HepG2 (cell line): ENCODE measurements at regions not wholly inside any gene's neighbourhood (a gene's known extent, or its start where the extent isn't known, plus 50 kb on each side); places are given as distances from the start of the nearest gene placed in this dataset.

Experiments
- ATAC-seq: fragments of 200-7000 bp; cut with Tn5 transposase; 3 replicates; pipeline ENCODE4 v1.9.1; 2020; ENCODE audit warnings: mild to moderate bottlenecking, moderate library complexity
- BruUV-seq: library from RNA; stranded (reverse); fragments of 400-500 nt; replicated peaks from 2 replicates; lab custom pipeline; 2021; lab: Mats Ljungman, UMichigan
- CTCF ChIA-PET: fragments of 300-600 bp; formaldehyde crosslinking; extraction: SDS; loops from one replicate; lab custom pipeline; 2021; ENCODE audit warnings: low total read pairs, inconsistent platforms, low intra/inter-chr PET ratio; lab: Yijun Ruan, JAX
- POLR2A ChIA-PET: fragments of 350-600 bp; sonication (Branson Sonifier 250); formaldehyde crosslinking; loops from one replicate; lab custom pipeline; 2020; ENCODE audit warnings: antibody characterized with exemption, inconsistent platforms; lab: Yijun Ruan, JAX
- DNase-seq: peaks from one replicate; pipeline ENCODE4 v3.0.0-alpha.2; 2015; ENCODE audit warnings: low spot score
- FAIRE-seq: peaks from 3 replicates; lab custom pipeline; 2011; peaks lifted over from hg19 to GRCh38; lab: Jason Lieb, UNC
- H2AFZ ChIP-seq: one replicate; pipeline ENCODE4 v1.6.1; 2011; ENCODE audit warnings: low read length, inconsistent platforms
- H3K27ac ChIP-seq: fragments of 300-600 bp; 3 replicates; pipeline ENCODE4 v1.8.0; 2011; ENCODE audit warnings: mixed run types, mild to moderate bottlenecking, mixed read lengths, low read length, inconsistent platforms; ENCODE audit not compliant: insufficient read depth; ENCODE audit errors: extremely low read length
- H3K27me3 ChIP-seq, 2 experiments: fragments of 200-600 bp in 1 of 2; 2 replicates in 1 of 2; 3 replicates in 1 of 2; pipeline versions ENCODE4 v1.6.0 to v1.8.0; 2011; ENCODE audit warnings: low read length in 2 of 2, mild to moderate bottlenecking in 2 of 2, moderate library complexity in 2 of 2, inconsistent platforms in 1 of 2; ENCODE audit not compliant: insufficient read depth in 2 of 2, control insufficient read depth in 1 of 2
- H3K36me3 ChIP-seq, 2 experiments: fragments of 200-600 bp in 1 of 2; replicated peaks in 1 of 2; 2 replicates in 1 of 2; 3 replicates in 1 of 2; pipeline versions ENCODE4 v1.5.1 to v1.8.0; 2011; ENCODE audit warnings: low read length in 2 of 2, inconsistent platforms in 1 of 2; ENCODE audit not compliant: insufficient read depth in 2 of 2, control insufficient read depth in 1 of 2
- H3K4me1 ChIP-seq: 2 replicates; pipeline ENCODE4 v1.5.1; 2012; ENCODE audit warnings: low read length, inconsistent platforms; ENCODE audit not compliant: insufficient read depth
- H3K4me2 ChIP-seq: 2 replicates; pipeline ENCODE4 v1.6.0; 2011; ENCODE audit warnings: low read depth, low read length, inconsistent platforms
- H3K4me3 ChIP-seq, 3 experiments: fragments of 200-600 bp in 1 of 3; sonication (generic), shearing (Covaris generic) in 1 of 3; replicated peaks in 1 of 3; 2 replicates each; pipeline ENCODE4 v1.5.1; 2011 to 2016; ENCODE audit warnings: low read length in 3 of 3, inconsistent platforms in 2 of 3, low read depth in 2 of 3, mild to moderate bottlenecking in 2 of 3, control low read depth in 1 of 3, mixed read lengths in 1 of 3; ENCODE audit not compliant: insufficient read depth in 1 of 3
- H3K79me2 ChIP-seq: one replicate; pipeline ENCODE4 v1.6.1; 2011; ENCODE audit warnings: low read length, inconsistent platforms; ENCODE audit not compliant: insufficient read depth
- H3K9ac ChIP-seq: 2 replicates; pipeline ENCODE4 v1.6.0; 2011; ENCODE audit warnings: mild to moderate bottlenecking, low read depth, low read length, inconsistent platforms; ENCODE audit not compliant: insufficient read depth
- H3K9me3 ChIP-seq: 2 replicates; pipeline ENCODE4 v1.5.1; 2012; ENCODE audit warnings: mild to moderate bottlenecking, low read length
- H4K20me1 ChIP-seq: 2 replicates; pipeline ENCODE4 v1.6.0; 2011; ENCODE audit warnings: inconsistent platforms, mild to moderate bottlenecking, low read length, moderate library complexity; ENCODE audit not compliant: insufficient read depth
- AKAP8 ChIP-seq: sonication (generic); formaldehyde crosslinking; IDR thresholded peaks from 2 replicates; pipeline ENCODE4 v1.5.1; 2020; ENCODE audit warnings: mild to moderate bottlenecking, missing genetic modification reagents
- CHD2 ChIP-seq: IDR thresholded peaks from 2 replicates; pipeline ENCODE4 v1.6.1; 2011; ENCODE audit warnings: low read depth, low read length, improper control_type of control experiment
- FOXJ3 ChIP-seq: sonication (generic); formaldehyde crosslinking; IDR thresholded peaks from 2 replicates; pipeline ENCODE4 v1.4.0; 2020; ENCODE audit warnings: missing genetic modification reagents, mild to moderate bottlenecking, borderline replicate concordance
- GATA4 ChIP-seq: sonication (generic); IDR thresholded peaks from 2 replicates; pipeline ENCODE4 v1.6.1; 2016; ENCODE audit warnings: antibody characterized with exemption, low read depth, borderline replicate concordance
- MED1 ChIP-seq: sonication (generic); formaldehyde crosslinking; IDR thresholded peaks from 2 replicates; pipeline ENCODE4 v1.4.0; 2020; ENCODE audit warnings: missing genetic modification reagents
- MLLT10 ChIP-seq: sonication (generic); formaldehyde crosslinking; IDR thresholded peaks from 2 replicates; pipeline ENCODE4 v1.4.0; 2020; ENCODE audit warnings: missing genetic modification reagents
- MYC ChIP-seq: sonication (generic); formaldehyde crosslinking; IDR thresholded peaks from 2 replicates; pipeline ENCODE4 v1.9.0; 2021; ENCODE audit warnings: missing genetic modification reagents, borderline replicate concordance
- NFE2L2 ChIP-seq: fragments of 150-350 bp; IDR thresholded peaks from 2 replicates; pipeline ENCODE4 v1.6.1; 2014; ENCODE audit warnings: low read length
- SIN3A ChIP-seq: IDR thresholded peaks from 2 replicates; pipeline ENCODE4 v1.6.1; 2011; ENCODE audit warnings: low read depth, mild to moderate bottlenecking, control low read depth, low read length, borderline replicate concordance
- SKI ChIP-seq: fragments of 450-650 bp; IDR thresholded peaks from one replicate; pipeline ENCODE4 v1.6.1; 2018; ENCODE audit warnings: mild to moderate bottlenecking; ENCODE audit not compliant: partially characterized antibody
- TBX2 ChIP-seq: sonication (generic); formaldehyde crosslinking; IDR thresholded peaks from 2 replicates; pipeline ENCODE4 v1.5.0; 2020; ENCODE audit warnings: missing genetic modification reagents, mild to moderate bottlenecking, borderline replicate concordance
- TCF7L2 ChIP-seq: IDR thresholded peaks from 2 replicates; pipeline ENCODE4 v1.6.1; 2011; ENCODE audit warnings: mild to moderate bottlenecking, low read depth, low read length, moderate library complexity
- U2AF2 ChIP-seq: fragments of 200-400 bp; formaldehyde crosslinking; IDR thresholded peaks from 2 replicates; pipeline ENCODE4 v1.6.1; 2017; ENCODE audit warnings: low read depth, mild to moderate bottlenecking, low read length
- ZFYVE20 ChIP-seq: sonication (generic); formaldehyde crosslinking; IDR thresholded peaks from 2 replicates; pipeline ENCODE4 v1.8.0; 2023; ENCODE audit warnings: low read depth, mild to moderate bottlenecking, moderate library complexity, missing genetic modification reagents, borderline replicate concordance
- ZKSCAN5 ChIP-seq: sonication (generic); formaldehyde crosslinking; IDR thresholded peaks from 2 replicates; pipeline ENCODE4 v1.5.1; 2020; ENCODE audit warnings: mild to moderate bottlenecking, missing genetic modification reagents
- ZNF230 ChIP-seq: sonication (generic); formaldehyde crosslinking; IDR thresholded peaks from 2 replicates; pipeline ENCODE4 v1.4.0; 2020; ENCODE audit warnings: mild to moderate bottlenecking, missing genetic modification reagents
- ZNF232 ChIP-seq: sonication (generic); formaldehyde crosslinking; IDR thresholded peaks from 2 replicates; pipeline ENCODE4 v1.4.0; 2020; ENCODE audit warnings: missing genetic modification reagents, borderline replicate concordance
- ZNF558 ChIP-seq: sonication (generic); formaldehyde crosslinking; IDR thresholded peaks from 2 replicates; pipeline ENCODE4 v1.9.0; 2022; ENCODE audit warnings: mild to moderate bottlenecking, missing genetic modification reagents, borderline replicate concordance
- ZNF7 ChIP-seq: IDR thresholded peaks from 2 replicates; pipeline ENCODE4 v1.6.1; 2016; ENCODE audit warnings: missing biosample characterization, missing genetic modification reagents
- ZSCAN21 ChIP-seq: sonication (generic); formaldehyde crosslinking; IDR thresholded peaks from 2 replicates; pipeline ENCODE4 v1.8.0; 2022; ENCODE audit warnings: mild to moderate bottlenecking, missing genetic modification reagents, moderate library complexity, borderline replicate concordance
- WGBS: methylation state at CpG from one replicate; pipeline ENCODE4 v1.1.6; 2017; ENCODE audit warnings: low lambda C conversion rate; 5-methylcytosine and 5-hydroxymethylcytosine counted together
- in situ Hi-C: cut with HindIII; loops from 2 replicates; pipeline ENCODE4 v1.10.0; 2017; ENCODE audit warnings: low pct_unique_long_range_greater_than_20kb; ENCODE audit not compliant: extremely low pct_ligation_motif_present
- intact Hi-C: fragments of 100-400 bp; cut with micrococcal nuclease; formaldehyde crosslinking; loops from one replicate; pipeline ENCODE4 v1.10.0; 2022; ENCODE audit not compliant: unreplicated experiment
- TF ChIP-seq, protein P1 (sequence below): sonication (generic); formaldehyde crosslinking; IDR thresholded peaks from 2 replicates; pipeline ENCODE4 v1.4.0; 2020; ENCODE audit warnings: missing genetic modification reagents
- TF ChIP-seq, protein P2 (sequence below): IDR thresholded peaks from 2 replicates; pipeline ENCODE4 v1.6.1; 2018; ENCODE audit warnings: missing genetic modification reagents
- TF ChIP-seq, protein P3 (sequence below): IDR thresholded peaks from 2 replicates; pipeline ENCODE4 v1.6.1; 2016

DNA sequence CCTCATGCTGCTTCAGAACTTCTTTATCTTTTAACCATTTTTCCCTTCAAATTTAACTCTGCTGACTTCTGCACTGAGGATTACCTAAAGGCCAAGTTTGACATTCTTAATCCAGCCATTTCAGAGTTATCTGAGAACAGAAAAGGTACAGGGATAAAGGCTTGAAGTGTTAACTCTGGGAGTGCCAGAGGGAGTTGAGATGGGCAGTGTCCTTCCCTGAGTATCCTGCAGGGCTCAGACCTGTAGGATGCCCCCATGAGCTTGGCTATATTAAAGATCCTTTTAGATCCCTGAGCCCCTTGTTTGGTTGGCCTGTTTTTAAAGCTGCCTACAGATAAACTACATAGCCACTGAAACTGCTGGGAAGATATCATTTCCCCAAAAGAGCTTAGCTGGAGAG lies 268.4 kb upstream of the KIRREL3 start:
- in situ Hi-C loops = no loop called here
- BruUV-seq = no TSS peak

DNA sequence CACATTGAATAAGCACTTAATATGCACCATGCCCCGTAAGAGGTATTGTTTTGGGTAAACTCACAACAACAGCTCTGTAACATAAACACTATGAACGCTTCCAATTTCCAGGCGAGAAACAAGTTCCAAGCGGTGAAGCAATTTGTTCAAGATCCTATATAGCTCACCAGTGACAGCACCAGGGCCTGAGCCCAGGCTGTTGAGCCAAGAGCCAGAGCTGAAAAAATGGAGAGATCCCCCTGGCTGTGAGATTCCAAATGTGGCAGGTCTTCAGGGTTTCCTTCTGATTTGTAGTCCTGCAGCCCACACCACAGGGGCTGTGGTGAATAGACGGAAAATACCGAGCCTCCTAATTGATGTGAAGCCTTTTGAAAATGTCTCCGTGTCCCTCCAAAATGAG lies 268.0 kb upstream of the KIRREL3 start:
- no peak for FAIRE-seq
- TF ChIP-seq TBX2 = no peak
- no peak for TF ChIP-seq ZKSCAN5 (CRISPR knock-in tag)
- TF ChIP-seq SIN3A = no peak
- no peak for TF ChIP-seq MED1 (CRISPR knock-in tag)
- TF ChIP-seq ZNF7 (CRISPR knock-in tag) = no peak
- TF ChIP-seq ZSCAN21 = no peak
- no peak for TF ChIP-seq SKI
- TF ChIP-seq FOXJ3 = no peak
- no peak for TF ChIP-seq MLLT10 (CRISPR knock-in tag)
- TF ChIP-seq ZNF230 = no peak
- TF ChIP-seq, protein P1, sequence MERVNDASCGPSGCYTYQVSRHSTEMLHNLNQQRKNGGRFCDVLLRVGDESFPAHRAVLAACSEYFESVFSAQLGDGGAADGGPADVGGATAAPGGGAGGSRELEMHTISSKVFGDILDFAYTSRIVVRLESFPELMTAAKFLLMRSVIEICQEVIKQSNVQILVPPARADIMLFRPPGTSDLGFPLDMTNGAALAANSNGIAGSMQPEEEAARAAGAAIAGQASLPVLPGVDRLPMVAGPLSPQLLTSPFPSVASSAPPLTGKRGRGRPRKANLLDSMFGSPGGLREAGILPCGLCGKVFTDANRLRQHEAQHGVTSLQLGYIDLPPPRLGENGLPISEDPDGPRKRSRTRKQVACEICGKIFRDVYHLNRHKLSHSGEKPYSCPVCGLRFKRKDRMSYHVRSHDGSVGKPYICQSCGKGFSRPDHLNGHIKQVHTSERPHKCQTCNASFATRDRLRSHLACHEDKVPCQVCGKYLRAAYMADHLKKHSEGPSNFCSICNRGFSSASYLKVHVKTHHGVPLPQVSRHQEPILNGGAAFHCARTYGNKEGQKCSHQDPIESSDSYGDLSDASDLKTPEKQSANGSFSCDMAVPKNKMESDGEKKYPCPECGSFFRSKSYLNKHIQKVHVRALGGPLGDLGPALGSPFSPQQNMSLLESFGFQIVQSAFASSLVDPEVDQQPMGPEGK = no peak
- TF ChIP-seq U2AF2 = no peak
- TF ChIP-seq, protein P2, sequence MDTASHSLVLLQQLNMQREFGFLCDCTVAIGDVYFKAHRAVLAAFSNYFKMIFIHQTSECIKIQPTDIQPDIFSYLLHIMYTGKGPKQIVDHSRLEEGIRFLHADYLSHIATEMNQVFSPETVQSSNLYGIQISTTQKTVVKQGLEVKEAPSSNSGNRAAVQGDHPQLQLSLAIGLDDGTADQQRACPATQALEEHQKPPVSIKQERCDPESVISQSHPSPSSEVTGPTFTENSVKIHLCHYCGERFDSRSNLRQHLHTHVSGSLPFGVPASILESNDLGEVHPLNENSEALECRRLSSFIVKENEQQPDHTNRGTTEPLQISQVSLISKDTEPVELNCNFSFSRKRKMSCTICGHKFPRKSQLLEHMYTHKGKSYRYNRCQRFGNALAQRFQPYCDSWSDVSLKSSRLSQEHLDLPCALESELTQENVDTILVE (CRISPR knock-in tag) = no peak
- TF ChIP-seq TCF7L2 = no peak
- TF ChIP-seq ZNF558 (CRISPR knock-in tag) = no peak
- TF ChIP-seq, protein P3, sequence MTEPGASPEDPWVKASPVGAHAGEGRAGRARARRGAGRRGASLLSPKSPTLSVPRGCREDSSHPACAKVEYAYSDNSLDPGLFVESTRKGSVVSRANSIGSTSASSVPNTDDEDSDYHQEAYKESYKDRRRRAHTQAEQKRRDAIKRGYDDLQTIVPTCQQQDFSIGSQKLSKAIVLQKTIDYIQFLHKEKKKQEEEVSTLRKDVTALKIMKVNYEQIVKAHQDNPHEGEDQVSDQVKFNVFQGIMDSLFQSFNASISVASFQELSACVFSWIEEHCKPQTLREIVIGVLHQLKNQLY (CRISPR knock-in tag) = no peak

More for the DNA sequence above, 268.4 kb upstream of the KIRREL3 start:
- Histone ChIP-seq H3K27me3 (no peaks in the 10 kb centered on the region), H3K4me3 (no peak overlapping the region), H3K9ac (no peak overlapping the region), H4K20me1 (no peaks in the 10 kb centered on the region), H3K9me3 (peaks cover 20% of the 10 kb centered on the region), H3K4me1 (no peaks in the 10 kb centered on the region), H3K79me2 (no peaks in the 10 kb centered on the region), H3K27ac (no peak overlapping the region), H3K36me3 (no peaks in the 10 kb centered on the region), H2AFZ (no peak overlapping the region), H3K4me2 (no peak overlapping the region)
- no peak for ATAC-seq
- POLR2A ChIA-PET = no interaction called here
- no peak for FAIRE-seq
- intact Hi-C loops = no loop called here
- CTCF ChIA-PET = no interaction called here
- TF ChIP-seq ZNF232 (CRISPR knock-in tag) (no peak), ZFYVE20 (no peak), GATA4 (no peak), CHD2 (no peak), MYC (CRISPR knock-in tag) (no peak), NFE2L2 (no peak), AKAP8 (CRISPR knock-in tag) (no peak)
- DNase-seq = no peak

More for the DNA sequence above, 268.0 kb upstream of the KIRREL3 start:
- Histone ChIP-seq H4K20me1 (no peaks in the 10 kb centered on the region), H3K36me3 (no peaks in the 10 kb centered on the region), H3K27me3 (no peaks in the 10 kb centered on the region), H2AFZ (no peak overlapping the region), H3K9me3 (peaks cover 20% of the 10 kb centered on the region), H3K27ac (no peak overlapping the region), H3K4me2 (no peak overlapping the region), H3K4me1 (no peaks in the 10 kb centered on the region), H3K79me2 (no peaks in the 10 kb centered on the region), H3K4me3 (no peak overlapping the region), H3K9ac (no peak overlapping the region)
- no TSS peak for BruUV-seq
- in situ Hi-C loops (no loop called here), intact Hi-C loops (no loop called here)
- ATAC-seq (no peak), DNase-seq (no peak)
- WGBS = 7% methylated on average over 7 of the region's 7 CpGs
- ChIA-PET POLR2A (no interaction called here), CTCF (no interaction called here)
